IMR-90 (cell line): ENCODE measurements at regions not wholly inside any gene's neighbourhood (a gene's known extent, or its start where the extent isn't known, plus 50 kb on each side); places are given as distances from the start of the nearest gene placed in this dataset.

ENCODE experiments used
- BHLHE40 ChIP-seq: fragments of 150-350 bp; IDR thresholded peaks from 2 replicates; pipeline ENCODE4 v1.6.1; 2016; ENCODE audit warnings: mild to moderate bottlenecking, low read depth, low read length
- CEBPB ChIP-seq: IDR thresholded peaks from 2 replicates; pipeline ENCODE4 v1.6.1; 2012; ENCODE audit warnings: low read depth, low read length, improper control_type of control experiment
- CHD1 ChIP-seq: IDR thresholded peaks from 2 replicates; pipeline ENCODE4 v1.6.1; 2012; ENCODE audit warnings: low read depth, low read length, improper control_type of control experiment
- MAFK ChIP-seq: IDR thresholded peaks from 2 replicates; pipeline ENCODE4 v1.6.1; 2012; ENCODE audit warnings: low read depth, low read length, improper control_type of control experiment
- MAZ ChIP-seq: IDR thresholded peaks from 2 replicates; pipeline ENCODE4 v1.6.1; 2012; ENCODE audit warnings: low read depth, mild to moderate bottlenecking, low read length, improper control_type of control experiment, moderate library complexity, borderline replicate concordance
- POLR2A ChIP-seq: IDR thresholded peaks from 2 replicates; pipeline ENCODE4 v1.6.1; 2012; ENCODE audit warnings: mild to moderate bottlenecking, low read depth, low read length
- RFX5 ChIP-seq: IDR thresholded peaks from 2 replicates; pipeline ENCODE4 v1.8.0; 2012; ENCODE audit warnings: low read depth, mild to moderate bottlenecking, low read length, moderate library complexity
- SMC3 ChIP-seq: fragments of 150-350 bp; IDR thresholded peaks from 2 replicates; pipeline ENCODE4 v1.6.1; 2016; ENCODE audit warnings: low read depth, mild to moderate bottlenecking, antibody characterized with exemption, low read length, moderate library complexity
- TF ChIP-seq, protein P1 (sequence below): conservative IDR thresholded peaks from 2 replicates; pipeline ENCODE4 v1.5.1; 2012; ENCODE audit warnings: mild to moderate bottlenecking, low read depth, low read length, improper control_type of control experiment
- TF ChIP-seq, protein P2 (sequence below): fragments of 150-350 bp; IDR thresholded peaks from 2 replicates; pipeline ENCODE4 v1.6.1; 2017; ENCODE audit warnings: mild to moderate bottlenecking, antibody characterized with exemption, low read length, low read depth
- TF ChIP-seq, protein P3 (sequence below): fragments of 150-350 bp; IDR thresholded peaks from 2 replicates; pipeline ENCODE4 v1.6.1; 2016; ENCODE audit warnings: low read depth, mild to moderate bottlenecking, low read length, moderate library complexity, borderline replicate concordance

DNA sequence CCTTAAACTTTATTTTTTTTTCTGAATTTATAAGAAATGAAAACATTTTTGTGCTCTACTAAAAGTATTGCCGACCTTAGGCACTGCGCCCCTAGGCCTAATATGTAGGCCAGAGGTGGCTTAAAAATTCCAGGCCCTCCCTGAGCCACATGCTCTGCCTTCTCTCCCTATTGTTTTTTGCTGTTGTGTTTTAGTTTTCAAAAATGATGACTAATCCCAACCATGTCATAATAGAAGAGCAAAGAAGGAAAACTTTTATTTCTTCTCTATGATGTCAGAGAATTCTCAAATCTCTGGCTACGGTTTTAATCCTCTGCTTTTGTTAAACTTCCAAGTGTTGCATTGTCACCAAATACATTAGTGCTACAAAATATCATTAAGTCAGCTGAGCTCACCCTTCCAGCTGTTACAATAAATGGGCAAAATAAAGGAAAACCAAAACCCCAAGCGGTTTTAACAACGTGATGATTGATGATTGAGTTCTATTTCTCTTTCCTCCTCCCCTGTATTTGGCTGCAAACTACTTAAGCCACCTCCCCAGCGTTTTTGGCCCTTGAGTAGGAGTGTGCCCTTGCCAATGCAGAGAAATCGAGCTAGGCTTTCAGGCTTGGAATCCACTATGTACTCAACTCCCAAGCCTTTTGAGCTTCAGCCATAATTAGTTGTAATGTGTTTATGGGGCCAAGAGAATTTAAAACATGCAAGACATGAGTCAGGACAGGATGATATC lies 163.5 kb upstream of the POU3F3 start:
- no peak for TF ChIP-seq POLR2A
- TF ChIP-seq, protein P1, sequence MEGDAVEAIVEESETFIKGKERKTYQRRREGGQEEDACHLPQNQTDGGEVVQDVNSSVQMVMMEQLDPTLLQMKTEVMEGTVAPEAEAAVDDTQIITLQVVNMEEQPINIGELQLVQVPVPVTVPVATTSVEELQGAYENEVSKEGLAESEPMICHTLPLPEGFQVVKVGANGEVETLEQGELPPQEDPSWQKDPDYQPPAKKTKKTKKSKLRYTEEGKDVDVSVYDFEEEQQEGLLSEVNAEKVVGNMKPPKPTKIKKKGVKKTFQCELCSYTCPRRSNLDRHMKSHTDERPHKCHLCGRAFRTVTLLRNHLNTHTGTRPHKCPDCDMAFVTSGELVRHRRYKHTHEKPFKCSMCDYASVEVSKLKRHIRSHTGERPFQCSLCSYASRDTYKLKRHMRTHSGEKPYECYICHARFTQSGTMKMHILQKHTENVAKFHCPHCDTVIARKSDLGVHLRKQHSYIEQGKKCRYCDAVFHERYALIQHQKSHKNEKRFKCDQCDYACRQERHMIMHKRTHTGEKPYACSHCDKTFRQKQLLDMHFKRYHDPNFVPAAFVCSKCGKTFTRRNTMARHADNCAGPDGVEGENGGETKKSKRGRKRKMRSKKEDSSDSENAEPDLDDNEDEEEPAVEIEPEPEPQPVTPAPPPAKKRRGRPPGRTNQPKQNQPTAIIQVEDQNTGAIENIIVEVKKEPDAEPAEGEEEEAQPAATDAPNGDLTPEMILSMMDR, result no peak
- TF ChIP-seq SMC3, result no peak
- TF ChIP-seq CEBPB, result no peak
- no peak for TF ChIP-seq MAFK
- TF ChIP-seq RFX5, result no peak
- TF ChIP-seq CHD1, result no peak
- TF ChIP-seq MAZ, result no peak
- TF ChIP-seq, protein P2, sequence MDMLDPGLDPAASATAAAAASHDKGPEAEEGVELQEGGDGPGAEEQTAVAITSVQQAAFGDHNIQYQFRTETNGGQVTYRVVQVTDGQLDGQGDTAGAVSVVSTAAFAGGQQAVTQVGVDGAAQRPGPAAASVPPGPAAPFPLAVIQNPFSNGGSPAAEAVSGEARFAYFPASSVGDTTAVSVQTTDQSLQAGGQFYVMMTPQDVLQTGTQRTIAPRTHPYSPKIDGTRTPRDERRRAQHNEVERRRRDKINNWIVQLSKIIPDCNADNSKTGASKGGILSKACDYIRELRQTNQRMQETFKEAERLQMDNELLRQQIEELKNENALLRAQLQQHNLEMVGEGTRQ, result no peak
- TF ChIP-seq, protein P3, sequence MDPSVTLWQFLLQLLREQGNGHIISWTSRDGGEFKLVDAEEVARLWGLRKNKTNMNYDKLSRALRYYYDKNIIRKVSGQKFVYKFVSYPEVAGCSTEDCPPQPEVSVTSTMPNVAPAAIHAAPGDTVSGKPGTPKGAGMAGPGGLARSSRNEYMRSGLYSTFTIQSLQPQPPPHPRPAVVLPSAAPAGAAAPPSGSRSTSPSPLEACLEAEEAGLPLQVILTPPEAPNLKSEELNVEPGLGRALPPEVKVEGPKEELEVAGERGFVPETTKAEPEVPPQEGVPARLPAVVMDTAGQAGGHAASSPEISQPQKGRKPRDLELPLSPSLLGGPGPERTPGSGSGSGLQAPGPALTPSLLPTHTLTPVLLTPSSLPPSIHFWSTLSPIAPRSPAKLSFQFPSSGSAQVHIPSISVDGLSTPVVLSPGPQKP, result no peak
- TF ChIP-seq BHLHE40, result no peak
